Left ventricle myocardium superior (tissue), 1 donor: ENCODE measurements at regions not wholly inside any gene's neighbourhood (a gene's known extent, or its start where the extent isn't known, plus 50 kb on each side); places are given as distances from the start of the nearest gene placed in this dataset.
A peak's percentile ranks its signal among the peaks of the same experiment; 100 is the strongest.
"Not testable (repeated sequence)": the region's sequence is repeated elsewhere in the genome, so short reads cannot be mapped to it uniquely, and the experiment has no call there.

ENCODE experiments used
- ATAC-seq: fragments of 200-7000 bp; cut with Tn5 transposase; one replicate; pipeline ENCODE4 v1.9.1; 2020; ENCODE audit warnings: mild to moderate bottlenecking, moderate library complexity
- DNase-seq: peaks from one replicate; pipeline ENCODE4 v3.0.0-alpha.2; 2020
- intact Hi-C: fragments of 100-400 bp; cut with micrococcal nuclease; formaldehyde crosslinking; loops from one replicate; pipeline ENCODE4 v1.11.0; 2022
- donor health status: DM: no; HTN: yes; CAD: no; lungs with severe emphysema.

GRCh38 chr20:48147311-48147710 lies 362.0 kb upstream of the SULF2 start:
- ATAC-seq (no peak), DNase-seq (no peak)

DNA sequence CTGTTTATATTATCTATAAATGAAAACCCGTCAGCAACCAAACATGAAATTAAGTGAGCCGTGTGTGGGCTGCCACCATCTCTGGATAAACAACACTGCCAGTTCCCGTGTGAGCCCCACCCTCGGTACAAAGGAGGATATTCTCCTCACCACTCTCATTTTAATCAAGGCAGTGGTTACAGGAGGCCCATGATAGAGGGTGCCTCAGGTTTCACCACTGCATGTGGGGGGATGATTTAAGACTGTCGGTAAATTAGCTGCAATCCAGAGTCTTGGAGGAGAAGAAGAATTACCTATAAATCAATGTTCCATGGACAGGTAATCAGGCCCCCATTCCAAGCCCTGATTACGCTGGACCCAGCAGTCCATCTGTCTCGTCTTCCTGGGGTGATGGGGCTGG lies 361.6 kb upstream of the SULF2 start:
- DNase-seq: no peak
- no peak for ATAC-seq

More at GRCh38 chr20:48147311-48147710, 362.0 kb upstream of the SULF2 start:
- intact Hi-C loops: no loop called here

DNA sequence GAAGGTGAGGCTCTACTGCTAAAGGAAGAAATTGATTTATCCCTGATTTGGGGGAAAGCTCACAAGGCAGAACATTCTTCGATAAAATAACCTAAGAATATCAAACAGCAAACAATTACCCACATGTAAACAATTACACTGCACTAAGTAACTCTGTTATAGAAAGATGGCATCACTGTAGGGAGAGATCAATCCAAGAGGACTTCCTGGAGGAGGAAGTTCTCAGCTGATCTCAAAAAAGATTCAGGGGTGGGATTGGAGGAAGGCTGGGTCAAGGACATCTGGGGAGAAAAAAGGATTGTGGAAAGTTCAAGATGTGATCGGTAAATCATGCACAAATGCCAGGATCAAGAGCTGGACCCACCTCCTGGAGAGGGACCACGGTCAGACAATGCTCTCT lies 361.0 kb upstream of the SULF2 start:
- intact Hi-C loops: no loop called here
- DNase-seq (no peak), ATAC-seq (no peak)

More for the DNA sequence above, 361.6 kb upstream of the SULF2 start:
- intact Hi-C loops: no loop called here

DNA sequence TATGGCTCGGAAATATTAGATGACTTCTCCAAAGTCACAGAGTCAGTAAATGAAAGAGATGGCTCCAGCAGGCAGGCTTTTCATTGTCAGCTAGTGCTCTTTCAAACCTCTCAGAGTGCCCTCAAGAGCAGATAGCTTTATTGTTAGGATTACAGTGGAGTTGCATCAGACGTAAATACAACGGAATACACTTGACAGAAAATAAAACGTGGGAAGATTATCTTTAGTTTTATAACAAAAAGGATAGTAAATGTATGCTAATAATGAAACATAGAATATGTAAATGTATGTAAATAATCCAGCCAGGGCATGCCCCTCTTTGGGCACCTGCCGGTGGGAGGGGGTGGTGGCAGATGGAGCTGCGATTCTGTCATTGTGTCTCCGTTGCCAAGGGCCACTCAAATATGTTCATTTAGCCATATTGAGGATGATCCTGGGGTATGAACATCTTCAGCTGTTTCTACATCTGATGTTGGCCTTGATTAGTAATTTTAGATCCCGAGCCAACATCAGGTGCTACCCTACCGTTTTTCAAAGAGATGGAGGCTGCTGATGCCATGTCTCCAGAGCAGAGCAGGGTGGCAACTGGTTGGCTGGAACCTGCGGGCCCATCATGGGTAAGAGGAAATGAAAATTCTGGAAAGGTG lies 358.3 kb upstream of the SULF2 start:
- no peak for ATAC-seq
- DNase-seq: no peak
- intact Hi-C loops: no loop called here

DNA sequence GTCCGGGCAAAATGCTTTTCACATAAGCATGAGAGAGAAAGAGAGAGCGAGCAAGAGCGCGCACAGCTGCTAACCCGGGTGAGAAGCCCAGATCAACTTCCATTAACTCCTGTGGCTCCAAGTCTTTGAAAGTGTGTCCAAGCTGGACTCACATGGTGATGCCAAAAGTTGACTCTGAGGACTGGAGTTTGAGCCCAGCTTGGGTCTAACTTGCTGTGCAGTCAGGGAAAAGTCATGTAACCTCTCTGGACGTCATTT lies 357.2 kb upstream of the SULF2 start:
- intact Hi-C loops: no loop called here
- no peak for DNase-seq
- no peak for ATAC-seq

- ATAC-seq (no peak), DNase-seq (no peak)
- intact Hi-C loops: no loop called here
Measured at GRCh38 chr20:48141660-48142515, 356.6 kb upstream of the SULF2 start.

DNA sequence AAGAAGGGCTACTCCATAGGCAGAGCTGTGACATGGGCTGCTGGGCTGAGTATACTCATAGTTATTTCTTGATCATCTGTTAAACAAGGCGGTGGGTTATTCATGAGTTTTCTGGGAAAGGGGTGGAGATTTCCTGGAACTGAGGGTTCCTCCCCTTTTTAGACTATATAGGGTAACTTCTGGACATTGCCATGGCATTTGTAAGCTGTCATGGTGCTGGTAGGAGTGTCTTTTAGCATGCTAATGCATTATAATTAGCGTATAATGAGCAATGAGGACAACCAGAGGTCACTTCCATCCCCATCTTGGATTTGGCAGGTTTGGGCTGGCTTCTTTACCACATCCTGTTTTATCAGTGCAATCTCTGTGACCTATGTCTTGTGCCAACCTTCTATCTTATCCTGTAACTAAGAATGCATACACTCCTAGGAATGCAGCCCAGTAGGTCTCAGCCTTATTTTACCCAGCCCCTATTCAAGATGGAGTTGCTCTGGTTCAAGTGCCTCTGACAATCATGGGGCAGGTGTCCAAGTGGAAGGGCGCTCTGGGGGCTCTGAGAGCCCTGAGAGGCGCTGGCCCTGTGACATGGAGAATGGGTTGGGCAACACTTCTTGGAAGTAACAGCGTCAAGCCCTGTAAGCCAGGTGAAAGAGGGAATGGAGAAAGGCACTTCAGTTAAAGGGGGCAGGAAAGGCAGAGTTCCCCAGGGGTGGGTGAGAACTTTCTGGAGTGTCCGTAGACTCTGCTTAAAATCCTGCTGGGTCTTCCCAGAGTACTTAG lies 354.2 kb upstream of the SULF2 start:
- ATAC-seq (no peak), DNase-seq (no peak)
- intact Hi-C loops: no loop called here

GRCh38 chr20:48132834-48133233 lies 347.6 kb upstream of the SULF2 start:
- intact Hi-C loops: no loop called here
- no peak for DNase-seq
- ATAC-seq: no peak

GRCh38 chr20:48131581-48131980 lies 346.3 kb upstream of the SULF2 start:
- intact Hi-C loops: no loop called here
- ATAC-seq (no peak), DNase-seq (no peak)

- DNase-seq (no peak), ATAC-seq (peak; percentile 58)
- intact Hi-C loops: no loop called here
Measured at GRCh38 chr20:48129345-48129942, 344.2 kb upstream of the SULF2 start.

GRCh38 chr20:48128436-48128835 lies 343.2 kb upstream of the SULF2 start:
- ATAC-seq (no peak), DNase-seq (no peak)
- intact Hi-C loops: no loop called here

DNA sequence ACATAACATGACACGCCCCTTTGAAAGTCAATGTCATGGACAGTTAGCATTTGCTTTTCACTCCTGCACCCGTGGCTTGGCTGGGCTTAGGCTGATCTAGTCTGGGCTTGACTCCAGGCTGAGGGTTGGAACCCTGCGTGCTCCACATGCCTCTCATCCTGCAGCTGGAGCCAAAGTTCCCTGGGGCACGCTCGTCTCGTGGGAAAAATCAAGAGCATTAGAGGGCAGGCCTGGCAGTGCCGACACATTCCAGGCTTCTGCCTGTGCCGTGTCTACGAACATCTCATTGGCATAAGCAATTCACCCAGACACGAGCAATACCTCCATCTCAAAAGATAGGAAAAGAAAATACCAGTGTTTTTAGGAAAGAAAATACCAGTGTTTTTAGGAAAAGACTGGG lies 342.7 kb upstream of the SULF2 start:
- DNase-seq, ATAC-seq, intact Hi-C loops: not testable (repeated sequence)

DNA sequence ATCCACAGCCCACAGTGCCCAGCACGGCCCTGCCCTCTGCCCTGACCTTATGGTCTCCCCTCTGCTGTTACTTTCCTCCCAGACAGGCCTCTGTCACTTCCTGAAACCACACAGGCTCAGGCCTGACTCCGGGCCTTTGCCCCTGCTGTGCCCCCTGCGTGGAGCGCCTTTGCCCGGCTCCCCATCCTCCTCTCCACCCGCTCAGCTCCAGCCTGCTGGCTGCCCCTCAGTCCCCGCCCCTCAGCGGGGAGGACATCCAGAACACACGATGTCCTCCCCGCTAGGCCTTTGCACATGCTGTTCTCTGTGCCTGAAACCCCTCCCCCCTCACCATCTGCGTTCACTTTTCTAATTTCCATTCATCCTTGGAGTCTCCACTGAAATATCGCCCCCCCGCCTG lies 341.9 kb upstream of the SULF2 start:
- intact Hi-C loops, ATAC-seq, DNase-seq: not testable (repeated sequence)

DNA sequence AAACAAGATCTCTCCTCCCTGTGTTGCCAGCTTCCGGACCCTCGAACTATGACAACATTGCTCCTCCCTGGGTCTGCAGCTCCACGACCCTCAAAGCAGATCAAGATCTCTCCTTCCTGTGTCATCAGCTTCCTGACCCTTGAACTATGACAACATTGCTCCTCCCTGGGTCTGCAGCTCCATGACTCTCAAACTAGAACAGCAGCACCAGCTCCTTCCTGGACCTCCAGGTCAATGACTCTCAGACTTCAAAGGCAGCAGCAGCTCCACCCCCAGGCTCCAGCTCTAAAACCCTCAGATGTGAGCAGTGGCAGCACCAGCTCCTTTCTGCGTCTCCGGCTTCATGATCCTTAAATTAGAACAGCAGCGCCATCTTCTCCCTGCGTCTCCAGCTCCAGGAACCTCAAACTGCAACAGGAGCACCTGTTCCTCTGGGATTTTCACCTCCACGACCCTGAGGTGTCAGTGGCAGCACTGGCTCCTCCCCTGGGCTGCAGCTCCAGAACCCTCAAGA lies 341.0 kb upstream of the SULF2 start:
- ATAC-seq (no peak), DNase-seq (no peak)
- intact Hi-C loops: no loop called here

- ATAC-seq (no peak), DNase-seq (no peak)
- intact Hi-C loops: no loop called here
Measured at GRCh38 chr20:48124960-48125359, 339.7 kb upstream of the SULF2 start.

DNA sequence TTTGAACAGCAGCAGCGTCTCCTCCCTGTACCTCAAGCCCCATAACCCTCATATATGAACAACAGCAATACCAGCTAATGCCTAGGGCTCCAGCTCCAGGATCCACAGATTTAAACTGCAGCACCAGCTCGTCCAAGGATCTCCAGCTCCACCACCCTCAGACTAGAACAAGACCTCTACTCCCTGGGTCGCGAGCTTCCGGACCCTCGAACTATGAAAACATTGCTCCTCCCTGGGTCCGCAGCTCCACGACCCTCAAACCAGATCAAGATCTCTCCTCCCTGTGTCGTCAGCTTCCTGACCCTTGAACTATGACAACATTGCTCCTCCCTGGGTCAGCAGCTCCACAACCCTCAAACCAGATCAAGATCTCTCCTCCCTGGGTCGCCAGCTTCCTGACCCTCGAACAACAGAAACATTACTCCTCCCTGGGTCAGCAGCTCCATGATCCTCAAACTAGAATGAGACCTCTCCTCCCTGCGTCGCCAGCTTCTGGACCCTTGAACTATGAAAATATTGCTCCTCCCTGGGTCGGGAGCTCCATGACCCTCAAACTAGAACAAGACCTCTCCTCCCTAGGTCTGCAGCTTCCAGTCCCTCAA lies 339.0 kb upstream of the SULF2 start:
- no peak for ATAC-seq
- no peak for DNase-seq
- intact Hi-C loops: no loop called here

GRCh38 chr20:48120120-48120519 lies 334.8 kb upstream of the SULF2 start:
- ATAC-seq: no peak

DNA sequence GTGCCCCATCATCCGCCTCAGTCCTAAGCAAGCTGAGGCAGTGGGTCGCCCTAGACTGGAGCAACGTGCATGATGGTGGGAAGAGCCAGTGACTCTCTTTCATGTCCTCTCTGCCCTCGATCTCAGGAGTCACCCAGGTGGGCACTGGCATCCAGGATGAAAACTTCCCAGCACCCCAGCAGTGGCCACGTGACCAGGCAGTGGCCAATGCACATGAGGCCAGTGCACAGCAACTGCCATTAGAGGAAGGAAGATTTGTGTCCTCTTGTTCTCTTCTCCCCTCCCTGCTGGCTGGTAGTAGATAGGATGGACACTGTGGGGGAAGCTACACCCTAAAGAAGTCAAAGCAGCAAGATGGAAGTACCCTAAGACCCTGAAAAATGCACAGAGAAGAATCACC lies 334.1 kb upstream of the SULF2 start:
- ATAC-seq, DNase-seq, intact Hi-C loops: not testable (repeated sequence)

More at GRCh38 chr20:48120120-48120519, 334.8 kb upstream of the SULF2 start:
- intact Hi-C loops: no loop called here
- DNase-seq: no peak

- DNase-seq (no peak), ATAC-seq (no peak)
- intact Hi-C loops: no loop called here
Measured at GRCh38 chr20:48115502-48115901, 330.2 kb upstream of the SULF2 start.
